ENCODE measurements at regions not wholly inside any gene's neighbourhood (a gene's known extent, or its start where the extent isn't known, plus 50 kb on each side); places are given as distances from the start of the nearest gene placed in this dataset.
"Not testable (repeated sequence)": the region's sequence is repeated elsewhere in the genome, so short reads cannot be mapped to it uniquely, and the experiment has no call there.

- TF ChIP-seq CTCF, POLR2A (IDR thresholded peaks at IDR 0.05): not testable (repeated sequence)
Measured at GRCh38 chr15:81870062-81870745, 175.6 kb downstream of the MEX3B start.
